HEK293T (cell line): ENCODE measurements at regions not wholly inside any gene's neighbourhood (a gene's known extent, or its start where the extent isn't known, plus 50 kb on each side); places are given as distances from the start of the nearest gene placed in this dataset.

Source experiments
- ARNT ChIP-seq: fragments of 450-650 bp; IDR thresholded peaks from 2 replicates; pipeline ENCODE4 v1.6.1; 2017; ENCODE audit warnings: mild to moderate bottlenecking
- BHLHE40 ChIP-seq: fragments of 450-650 bp; IDR thresholded peaks from 2 replicates; pipeline ENCODE4 v1.6.1; 2016; ENCODE audit warnings: mild to moderate bottlenecking, moderate library complexity, borderline replicate concordance
- ELF4 ChIP-seq: fragments of 450-650 bp; IDR thresholded peaks from 2 replicates; pipeline ENCODE4 v1.6.1; 2017; ENCODE audit warnings: antibody characterized with exemption
- FOXK2 ChIP-seq: fragments of 450-650 bp; IDR thresholded peaks from 2 replicates; pipeline ENCODE4 v1.6.1; 2016; ENCODE audit warnings: mild to moderate bottlenecking
- FOXM1 ChIP-seq: fragments of 450-650 bp; IDR thresholded peaks from 2 replicates; pipeline ENCODE4 v1.6.1; 2017; ENCODE audit warnings: mild to moderate bottlenecking, borderline replicate concordance
- SP1 ChIP-seq: fragments of 450-650 bp; IDR thresholded peaks from 2 replicates; pipeline ENCODE4 v1.6.1; 2017
- TARDBP ChIP-seq: fragments of 450-650 bp; IDR thresholded peaks from 2 replicates; pipeline ENCODE4 v1.6.1; 2016
- ZNF384 ChIP-seq: fragments of 450-650 bp; IDR thresholded peaks from 2 replicates; pipeline ENCODE4 v1.6.1; 2016

- no peak for TF ChIP-seq FOXM1
- no peak for TF ChIP-seq SP1
- TF ChIP-seq FOXK2 = no peak
- no peak for TF ChIP-seq ARNT
- no peak for TF ChIP-seq BHLHE40
- no peak for TF ChIP-seq TARDBP
- no peak for TF ChIP-seq ELF4
- no peak for TF ChIP-seq ZNF384
These were observed 752.5 kb downstream of the BRD1 start for GRCh38 chr22:49075150-49075549.
